OCI-LY7 (cell line): ENCODE measurements at regions not wholly inside any gene's neighbourhood (a gene's known extent, or its start where the extent isn't known, plus 50 kb on each side); places are given as distances from the start of the nearest gene placed in this dataset.

ENCODE experiments used
- BruUV-seq: library from RNA; stranded (reverse); fragments of 400-500 nt; replicated peaks from 2 replicates; lab custom pipeline; 2021; lab: Mats Ljungman, UMichigan
- CTCF ChIA-PET: fragments of 300-600 bp; sonication (Branson Sonifier 250); formaldehyde crosslinking; loops from one replicate; lab custom pipeline; 2022; ENCODE audit warnings: antibody characterized with exemption; ENCODE audit not compliant: unreplicated experiment; lab: Charles Lee
- POLR2A ChIA-PET: fragments of 300-600 bp; sonication (Branson Sonifier 250); formaldehyde crosslinking; loops from one replicate; lab custom pipeline; 2022; ENCODE audit warnings: antibody characterized with exemption; lab: Charles Lee
- DNase-seq: peaks from one replicate; pipeline ENCODE4 v3.0.0-alpha.2; 2015; ENCODE audit warnings: low spot score
- H2AFZ ChIP-seq: fragments of 200-600 bp; sonication (generic), shearing (Covaris generic); 2 replicates; pipeline ENCODE4 v1.6.1; 2014; ENCODE audit warnings: mild to moderate bottlenecking, antibody characterized with exemption, low read length, moderate library complexity
- H3K27ac ChIP-seq: fragments of 200-600 bp; sonication (generic); 2 replicates; pipeline ENCODE4 v1.5.1; 2014; ENCODE audit warnings: mixed run types, low read depth, mild to moderate bottlenecking, moderate library complexity, low read length, inconsistent platforms; ENCODE audit not compliant: poor library complexity, severe bottlenecking
- H3K36me3 ChIP-seq: fragments of 200-600 bp; sonication (generic); 2 replicates; pipeline ENCODE4 v1.6.1; 2014; ENCODE audit warnings: mild to moderate bottlenecking, antibody characterized with exemption, low read length, moderate library complexity, mixed read lengths; ENCODE audit not compliant: insufficient read depth
- H3K4me1 ChIP-seq: fragments of 200-600 bp; sonication (generic); 2 replicates; pipeline ENCODE4 v1.5.1; 2014; ENCODE audit warnings: mild to moderate bottlenecking, low read length; ENCODE audit not compliant: insufficient read depth, poor library complexity, severe bottlenecking
- H3K4me2 ChIP-seq: fragments of 200-600 bp; sonication (generic); 2 replicates; pipeline ENCODE4 v1.6.1; 2014; ENCODE audit warnings: mild to moderate bottlenecking, low read length
- H3K4me3 ChIP-seq: fragments of 200-600 bp; sonication (generic); 2 replicates; pipeline ENCODE4 v1.5.1; 2014; ENCODE audit warnings: mild to moderate bottlenecking, low read depth, low read length; ENCODE audit not compliant: poor library complexity, severe bottlenecking
- H3K79me2 ChIP-seq: fragments of 200-600 bp; sonication (generic); 2 replicates; pipeline ENCODE4 v1.6.1; 2016; ENCODE audit warnings: low read depth, mild to moderate bottlenecking, low read length, moderate library complexity, mixed read lengths; ENCODE audit not compliant: insufficient read depth
- H3K9me2 ChIP-seq: fragments of 200-600 bp; sonication (generic); 2 replicates; pipeline ENCODE4 v1.6.1; 2016; ENCODE audit warnings: mild to moderate bottlenecking, low read length, mixed read lengths; ENCODE audit not compliant: insufficient read depth
- H3K9me3 ChIP-seq: fragments of 200-600 bp; sonication (generic); 2 replicates; pipeline ENCODE4 v1.6.1; 2014; ENCODE audit warnings: mild to moderate bottlenecking, mixed run types, low read length, mixed read lengths
- H4K20me1 ChIP-seq: fragments of 200-600 bp; sonication (generic); 2 replicates; pipeline ENCODE4 v1.6.1; 2014; ENCODE audit warnings: mild to moderate bottlenecking, antibody characterized with exemption, low read length, moderate library complexity, mixed read lengths; ENCODE audit not compliant: insufficient read depth
- EZH2phosphoT487 ChIP-seq: fragments of 200-600 bp; sonication (generic); IDR thresholded peaks from 2 replicates; pipeline ENCODE4 v1.6.1; 2018; ENCODE audit warnings: low read depth, borderline replicate concordance, mild to moderate bottlenecking, mixed run types, antibody characterized with exemption, low read length, moderate library complexity, mixed read lengths
- intact Hi-C: fragments of 100-400 bp; cut with micrococcal nuclease; formaldehyde crosslinking; loops from one replicate; pipeline ENCODE4 v1.10.0; 2022; ENCODE audit not compliant: unreplicated experiment
- TF ChIP-seq, protein P1 (sequence below): fragments of 200-600 bp; sonication (generic); conservative IDR thresholded peaks from 2 replicates; pipeline ENCODE4 v1.5.1; 2014; ENCODE audit warnings: mild to moderate bottlenecking, antibody characterized with exemption, low read length, moderate library complexity, mixed read lengths

DNA sequence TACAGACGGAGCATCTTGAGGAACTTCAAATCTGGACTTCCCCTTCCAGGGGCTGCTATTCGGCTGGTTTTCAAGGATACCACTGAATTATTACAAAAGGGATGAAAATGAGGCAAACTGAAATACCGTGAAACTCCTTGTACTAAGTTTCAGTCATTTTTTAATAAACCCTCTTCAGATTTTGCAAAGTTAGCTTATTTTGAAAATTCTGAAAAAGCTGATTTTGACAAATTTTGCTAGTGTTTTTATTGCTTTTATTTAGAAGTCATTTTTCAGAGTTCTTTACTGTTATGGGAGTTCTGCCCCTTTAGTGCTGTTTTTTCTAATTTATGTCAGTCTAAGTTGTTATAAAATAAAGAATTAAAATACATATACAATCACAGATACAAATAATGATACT, 390.4 kb upstream of the VRK2 start:
- ChIA-PET POLR2A (interaction anchor here (0.6 kb wide), 1 partner anchor 30 kb away, joined by 4 read pairs; no protein-coding TSS in a partner anchor), CTCF (no interaction called here)
- no peaks in the 10 kb centered on the region for H3K79me2 ChIP-seq
- H3K9me2 ChIP-seq = no peaks in the 10 kb centered on the region
- no peak overlapping the region for H3K27ac ChIP-seq
- no peak for TF ChIP-seq EZH2phosphoT487
- TF ChIP-seq, protein P1, sequence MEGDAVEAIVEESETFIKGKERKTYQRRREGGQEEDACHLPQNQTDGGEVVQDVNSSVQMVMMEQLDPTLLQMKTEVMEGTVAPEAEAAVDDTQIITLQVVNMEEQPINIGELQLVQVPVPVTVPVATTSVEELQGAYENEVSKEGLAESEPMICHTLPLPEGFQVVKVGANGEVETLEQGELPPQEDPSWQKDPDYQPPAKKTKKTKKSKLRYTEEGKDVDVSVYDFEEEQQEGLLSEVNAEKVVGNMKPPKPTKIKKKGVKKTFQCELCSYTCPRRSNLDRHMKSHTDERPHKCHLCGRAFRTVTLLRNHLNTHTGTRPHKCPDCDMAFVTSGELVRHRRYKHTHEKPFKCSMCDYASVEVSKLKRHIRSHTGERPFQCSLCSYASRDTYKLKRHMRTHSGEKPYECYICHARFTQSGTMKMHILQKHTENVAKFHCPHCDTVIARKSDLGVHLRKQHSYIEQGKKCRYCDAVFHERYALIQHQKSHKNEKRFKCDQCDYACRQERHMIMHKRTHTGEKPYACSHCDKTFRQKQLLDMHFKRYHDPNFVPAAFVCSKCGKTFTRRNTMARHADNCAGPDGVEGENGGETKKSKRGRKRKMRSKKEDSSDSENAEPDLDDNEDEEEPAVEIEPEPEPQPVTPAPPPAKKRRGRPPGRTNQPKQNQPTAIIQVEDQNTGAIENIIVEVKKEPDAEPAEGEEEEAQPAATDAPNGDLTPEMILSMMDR = no peak
- H3K36me3 ChIP-seq = no peaks in the 10 kb centered on the region
- H4K20me1 ChIP-seq = no peaks in the 10 kb centered on the region
- H3K9me3 ChIP-seq = no peaks in the 10 kb centered on the region
- H3K4me2 ChIP-seq = no peak overlapping the region
- no peaks in the 10 kb centered on the region for H3K4me1 ChIP-seq
- intact Hi-C loops = no loop called here
- no peak overlapping the region for H3K4me3 ChIP-seq
- no peak for DNase-seq
- no TSS peak for BruUV-seq
- no peak overlapping the region for H2AFZ ChIP-seq

DNA sequence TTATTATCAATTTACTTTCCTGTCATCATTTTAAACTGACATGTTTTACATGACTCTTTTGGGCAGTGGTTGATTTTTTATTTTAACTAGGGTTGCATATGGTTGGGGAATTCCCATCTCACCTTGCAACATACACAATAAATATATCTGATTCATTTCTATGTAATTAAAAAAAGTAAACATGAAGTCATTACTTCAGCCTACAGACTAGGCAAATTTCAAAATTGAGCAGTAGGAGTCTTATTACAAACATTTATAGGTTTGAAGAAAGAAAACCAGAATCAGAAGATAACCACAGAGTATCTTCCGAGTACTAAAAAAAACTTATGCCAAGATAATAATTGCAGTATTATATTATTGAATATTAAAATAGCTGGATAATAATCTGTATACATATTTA, 377.0 kb upstream of the VRK2 start:
- Histone ChIP-seq H3K4me3 (no peak overlapping the region), H3K27ac (no peak overlapping the region), H3K9me2 (no peaks in the 10 kb centered on the region), H3K36me3 (no peaks in the 10 kb centered on the region), H3K4me2 (no peak overlapping the region), H4K20me1 (no peaks in the 10 kb centered on the region), H3K79me2 (no peaks in the 10 kb centered on the region), H3K9me3 (no peaks in the 10 kb centered on the region), H2AFZ (no peak overlapping the region), H3K4me1 (no peaks in the 10 kb centered on the region)
- no peak for DNase-seq
- POLR2A ChIA-PET = no interaction called here
- CTCF ChIA-PET = no interaction called here
- no TSS peak for BruUV-seq
- no peak for TF ChIP-seq EZH2phosphoT487
- TF ChIP-seq, protein P1 = no peak
- intact Hi-C loops = no loop called here

- Histone ChIP-seq H3K9me2 (no peaks in the 10 kb centered on the region), H3K9me3 (no peaks in the 10 kb centered on the region), H3K79me2 (no peaks in the 10 kb centered on the region), H3K27ac (no peak overlapping the region), H4K20me1 (no peaks in the 10 kb centered on the region), H3K36me3 (no peaks in the 10 kb centered on the region), H3K4me2 (no peak overlapping the region), H2AFZ (no peak overlapping the region), H3K4me3 (no peak overlapping the region), H3K4me1 (no peaks in the 10 kb centered on the region)
- no peak for DNase-seq
- ChIA-PET POLR2A (no interaction called here), CTCF (no interaction called here)
- BruUV-seq = no TSS peak
- intact Hi-C loops = no loop called here
- TF ChIP-seq EZH2phosphoT487 = no peak
- TF ChIP-seq, protein P1 = no peak
These were observed 372.6 kb upstream of the VRK2 start for GRCh38 chr2:57674025-57674424.
